H9 (cell line): ENCODE measurements at regions not wholly inside any gene's neighbourhood (a gene's known extent, or its start where the extent isn't known, plus 50 kb on each side); places are given as distances from the start of the nearest gene placed in this dataset.

Source experiments
- DNase-seq: peaks from one replicate; pipeline ENCODE4 v3.0.0-alpha.2; 2017
- H2AFZ ChIP-seq: one replicate; pipeline ENCODE4 v1.6.1; 2013; ENCODE audit warnings: mild to moderate bottlenecking, low read length, control low read depth, moderate library complexity
- H2AK5ac ChIP-seq: 2 replicates; pipeline ENCODE4 v1.6.1; 2013; ENCODE audit warnings: low read length, control low read depth, mixed read lengths; ENCODE audit not compliant: insufficient read length
- H2BK120ac ChIP-seq: one replicate; pipeline ENCODE4 v1.6.1; 2013; ENCODE audit warnings: low read depth, mild to moderate bottlenecking, low read length, control low read depth, inconsistent platforms; ENCODE audit not compliant: poor library complexity, severe bottlenecking
- H2BK12ac ChIP-seq: 2 replicates; pipeline ENCODE4 v1.6.1; 2013; ENCODE audit warnings: low read length, control low read depth, mixed read lengths, low read depth; ENCODE audit not compliant: insufficient read length
- H2BK15ac ChIP-seq: 2 replicates; pipeline ENCODE4 v1.6.1; 2013; ENCODE audit warnings: low read depth, low read length, control low read depth
- H2BK20ac ChIP-seq: one replicate; pipeline ENCODE4 v1.6.1; 2013; ENCODE audit warnings: low read depth, mild to moderate bottlenecking, low read length, control low read depth, inconsistent platforms; ENCODE audit not compliant: poor library complexity, severe bottlenecking
- H2BK5ac ChIP-seq: 2 replicates; pipeline ENCODE4 v1.6.1; 2013; ENCODE audit warnings: low read length, control low read depth, mixed read lengths; ENCODE audit not compliant: insufficient read length
- H3K14ac ChIP-seq: 2 replicates; pipeline ENCODE4 v1.6.1; 2013; ENCODE audit warnings: low read length, control low read depth; ENCODE audit not compliant: insufficient read depth
- H3K18ac ChIP-seq: 2 replicates; pipeline ENCODE4 v1.6.1; 2013; ENCODE audit warnings: low read depth, mild to moderate bottlenecking, mixed read lengths, low read length, control low read depth; ENCODE audit not compliant: insufficient read length
- H3K23ac ChIP-seq: 2 replicates; pipeline ENCODE4 v1.6.1; 2013; ENCODE audit warnings: low read length, control low read depth, mixed read lengths, low read depth; ENCODE audit not compliant: insufficient read length
- H3K23me2 ChIP-seq: 2 replicates; pipeline ENCODE4 v1.6.1; 2013; ENCODE audit warnings: low read depth, mild to moderate bottlenecking, mixed read lengths, low read length, control low read depth; ENCODE audit not compliant: insufficient read length, poor library complexity, severe bottlenecking
- H3K27ac ChIP-seq: 2 replicates; pipeline ENCODE4 v1.5.1; 2013; ENCODE audit warnings: low read length, control low read depth, mixed read lengths, low read depth; ENCODE audit not compliant: insufficient read length
- H3K27me3 ChIP-seq: 2 replicates; pipeline ENCODE4 v1.6.1; 2013; ENCODE audit warnings: low read length, control low read depth, inconsistent platforms; ENCODE audit not compliant: insufficient read depth
- H3K4ac ChIP-seq: 2 replicates; pipeline ENCODE4 v1.6.1; 2013; ENCODE audit warnings: low read depth, mild to moderate bottlenecking, control low read depth, inconsistent platforms, low read length, moderate library complexity
- H3K4me1 ChIP-seq: 2 replicates; pipeline ENCODE4 v1.6.1; 2013; ENCODE audit warnings: low read length, control low read depth, inconsistent platforms; ENCODE audit not compliant: insufficient read depth
- H3K4me2 ChIP-seq: 2 replicates; pipeline ENCODE4 v1.6.1; 2013; ENCODE audit warnings: low read length, control low read depth, mixed read lengths; ENCODE audit not compliant: insufficient read length, insufficient read depth
- H3K56ac ChIP-seq: 2 replicates; pipeline ENCODE4 v1.6.1; 2013; ENCODE audit warnings: low read depth, mild to moderate bottlenecking, mixed read lengths, low read length, control low read depth; ENCODE audit not compliant: insufficient read length
- H3K79me1 ChIP-seq: 2 replicates; pipeline ENCODE4 v1.6.1; 2013; ENCODE audit warnings: low read depth, mild to moderate bottlenecking, moderate library complexity, low read length, control low read depth, inconsistent platforms; ENCODE audit not compliant: insufficient read depth, poor library complexity, severe bottlenecking
- H3K79me2 ChIP-seq: 2 replicates; pipeline ENCODE4 v1.6.1; 2013; ENCODE audit warnings: low read length, control low read depth, inconsistent platforms; ENCODE audit not compliant: insufficient read depth
- H3K9ac ChIP-seq: 2 replicates; pipeline ENCODE4 v1.6.1; 2013; ENCODE audit warnings: low read length, control low read depth, mixed read lengths; ENCODE audit not compliant: insufficient read length; ENCODE audit errors: extremely low read depth
- H3K9me3 ChIP-seq: one replicate; pipeline ENCODE4 v1.6.1; 2013; ENCODE audit warnings: low read depth, low read length, inconsistent platforms; ENCODE audit not compliant: control insufficient read depth
- H3T11ph ChIP-seq: one replicate; pipeline ENCODE4 v1.6.1; 2013; ENCODE audit warnings: mild to moderate bottlenecking, low read length, control low read depth, inconsistent platforms
- H4K20me1 ChIP-seq: one replicate; pipeline ENCODE4 v1.6.1; 2013; ENCODE audit not compliant: control insufficient read depth, insufficient read length, insufficient read depth
- H4K5ac ChIP-seq: 2 replicates; pipeline ENCODE4 v1.6.1; 2013; ENCODE audit warnings: low read depth, mild to moderate bottlenecking, mixed read lengths, low read length, control low read depth; ENCODE audit not compliant: insufficient read length
- H4K8ac ChIP-seq: replicated peaks from 2 replicates; pipeline ENCODE4 v1.6.1; 2013; ENCODE audit warnings: low read length, control low read depth, mixed read lengths, low read depth; ENCODE audit not compliant: insufficient read length
- H4K91ac ChIP-seq: 2 replicates; pipeline ENCODE4 v1.6.1; 2013; ENCODE audit warnings: low read depth, mild to moderate bottlenecking, moderate library complexity, mixed read lengths, low read length, control low read depth; ENCODE audit not compliant: insufficient read length
- H3K27ac Mint-ChIP-seq, 3 experiments: 2 replicates in 2 of 3; 3 replicates in 1 of 3; pipeline ENCODE4 v1.8.0; 2020 to 2021; ENCODE audit warnings: mixed read lengths in 3 of 3, mild to moderate bottlenecking in 1 of 3, moderate library complexity in 1 of 3
- H3K27me3 Mint-ChIP-seq: 2 replicates; pipeline ENCODE4 v1.8.0; 2021; ENCODE audit warnings: low read depth, mild to moderate bottlenecking, moderate library complexity, mixed read lengths
- H3K36me3 Mint-ChIP-seq, 3 experiments: 2 replicates in 2 of 3; 3 replicates in 1 of 3; pipeline ENCODE4 v1.8.0; 2020 to 2021; ENCODE audit warnings: low read depth in 3 of 3, mixed read lengths in 3 of 3; ENCODE audit not compliant: insufficient read depth in 1 of 3
- H3K4me1 Mint-ChIP-seq, 2 experiments: 2 replicates each; pipeline ENCODE4 v1.8.0; 2020; ENCODE audit warnings: mixed read lengths in 2 of 2
- H3K4me3 Mint-ChIP-seq, 2 experiments: 2 replicates in 1 of 2; 3 replicates in 1 of 2; pipeline ENCODE4 v1.8.0; 2020 to 2021; ENCODE audit warnings: mild to moderate bottlenecking in 2 of 2, mixed read lengths in 2 of 2, moderate library complexity in 1 of 2
- H3K9me3 Mint-ChIP-seq, 2 experiments: 2 replicates in 1 of 2; 3 replicates in 1 of 2; pipeline ENCODE4 v1.8.0; 2020; ENCODE audit warnings: mild to moderate bottlenecking in 2 of 2, mixed read lengths in 2 of 2, moderate library complexity in 1 of 2
- CTCF ChIP-seq: fragments of 200-600 bp; sonication (generic); conservative IDR thresholded peaks from 3 replicates; pipeline ENCODE4 v1.8.0; 2021; ENCODE audit warnings: antibody characterized with exemption, mild to moderate bottlenecking
- WGBS: extraction: QIAGEN DNeasy Blood & Tissue Kit; methylation state at CpG from one replicate; pipeline ENCODE4 v1.1.7; 2013; ENCODE audit warnings: missing lambda C conversion rate, low lambda C conversion rate, mixed read lengths; ENCODE audit not compliant: insufficient read length; ENCODE audit errors: extremely low coverage; 5-methylcytosine and 5-hydroxymethylcytosine counted together

- TF ChIP-seq CTCF = no peak
- no peaks in the 10 kb centered on the region for H3K27me3 ChIP-seq
- H3K14ac ChIP-seq = no peak overlapping the region
- no peak overlapping the region for H3K4me3 Mint-ChIP-seq
- no CpG with 5 or more reads among the region's 2 CpGs for WGBS
- no peak overlapping the region for H2AFZ ChIP-seq
- H3K79me2 ChIP-seq = no peaks in the 10 kb centered on the region
- no peak overlapping the region for H3K9ac ChIP-seq
- H3K27me3 Mint-ChIP-seq = no peaks in the 10 kb centered on the region
- no peaks in the 10 kb centered on the region for H3K4me1 ChIP-seq
- no peak overlapping the region for H3K27ac ChIP-seq
- H3T11ph ChIP-seq = no peak overlapping the region
- no peak overlapping the region for H3K56ac ChIP-seq
- H3K4ac ChIP-seq = no peak overlapping the region
- no peak overlapping the region for H3K4me2 ChIP-seq
- no peak overlapping the region for H4K91ac ChIP-seq
- H3K18ac ChIP-seq = no peak overlapping the region
- no peak overlapping the region for H4K8ac ChIP-seq
- H3K27ac Mint-ChIP-seq = no peak overlapping the region
- no peaks in the 10 kb centered on the region for H4K20me1 ChIP-seq
- no peak overlapping the region for H2BK12ac ChIP-seq
- no peaks in the 10 kb centered on the region for H3K9me3 Mint-ChIP-seq
- no peaks in the 10 kb centered on the region for H3K4me1 Mint-ChIP-seq
- no peaks in the 10 kb centered on the region for H3K79me1 ChIP-seq
- H2BK120ac ChIP-seq = no peak overlapping the region
- H3K23me2 ChIP-seq = no peaks in the 10 kb centered on the region
- no peaks in the 10 kb centered on the region; a peak in 1 of 7 replicates for H3K36me3 Mint-ChIP-seq
- H3K9me3 ChIP-seq = no peaks in the 10 kb centered on the region
- no peak overlapping the region for H2AK5ac ChIP-seq
- H2BK20ac ChIP-seq = no peak overlapping the region
- no peak overlapping the region for H2BK15ac ChIP-seq
- no peak for DNase-seq
- H2BK5ac ChIP-seq = no peak overlapping the region
- H3K23ac ChIP-seq = no peak overlapping the region
- H4K5ac ChIP-seq = no peak overlapping the region
Measured at GRCh38 chr4:66959207-66959606, 586.1 kb downstream of the CENPC start.
